CD4-positive, alpha-beta memory T cell (primary cell): ENCODE measurements at regions not wholly inside any gene's neighbourhood (a gene's known extent, or its start where the extent isn't known, plus 50 kb on each side); places are given as distances from the start of the nearest gene placed in this dataset.

ENCODE experiments used
- CTCF ChIA-PET: fragments of 350-600 bp; sonication (Branson Sonifier 250); formaldehyde crosslinking; loops from one replicate; lab custom pipeline; 2021; ENCODE audit warnings: inconsistent platforms; ENCODE audit not compliant: partially characterized antibody; lab: Charles Lee
- POLR2A ChIA-PET: fragments of 350-600 bp; sonication (Branson Sonifier 250); formaldehyde crosslinking; loops from one replicate; lab custom pipeline; 2021; ENCODE audit not compliant: partially characterized antibody; lab: Charles Lee
- DNase-seq, 5 donors: peaks; one replicate each; pipeline versions ENCODE4 v3.0.0 to v3.0.0-alpha.2; 2020 to 2022; ENCODE audit warnings: mixed read lengths in 1 of 5
- H3K27ac ChIP-seq: one replicate; pipeline ENCODE4 v1.7.0; 2013; ENCODE audit warnings: low read depth, low read length
- H3K27me3 ChIP-seq: 2 replicates; pipeline ENCODE4 v1.7.0; 2013; ENCODE audit warnings: mild to moderate bottlenecking, low read length, moderate library complexity; ENCODE audit not compliant: insufficient read depth
- H3K36me3 ChIP-seq: 2 replicates; pipeline ENCODE4 v1.7.0; 2013; ENCODE audit warnings: mild to moderate bottlenecking, low read length, moderate library complexity; ENCODE audit not compliant: insufficient read depth
- H3K4me1 ChIP-seq: 2 replicates; pipeline ENCODE4 v1.7.0; 2013; ENCODE audit warnings: mild to moderate bottlenecking, low read length, moderate library complexity; ENCODE audit not compliant: insufficient read depth
- H3K4me3 ChIP-seq, 2 donors: one replicate each; pipeline ENCODE4 v1.7.0; 2013; ENCODE audit warnings: low read length in 2 of 2, mild to moderate bottlenecking in 1 of 2
- H3K9me3 ChIP-seq, 2 donors: one replicate each; pipeline ENCODE4 v1.7.0; 2013; ENCODE audit warnings: low read length in 2 of 2, control low read depth in 1 of 2; ENCODE audit not compliant: control insufficient read depth in 1 of 2
- H3K27ac Mint-ChIP-seq, 7 donors: one replicate each; pipeline ENCODE4 v1.8.0; 2020 to 2021; ENCODE audit warnings: mixed read lengths in 7 of 7, mild to moderate bottlenecking in 6 of 7, inconsistent platforms in 3 of 7, moderate library complexity in 3 of 7
- H3K27me3 Mint-ChIP-seq, 2 donors: one replicate each; pipeline ENCODE4 v1.8.0; 2020 to 2021; ENCODE audit warnings: mixed read lengths in 2 of 2
- H3K36me3 Mint-ChIP-seq, 2 donors: one replicate each; pipeline ENCODE4 v1.8.0; 2020 to 2021; ENCODE audit warnings: mixed read lengths in 2 of 2, inconsistent platforms in 1 of 2, mild to moderate bottlenecking in 1 of 2
- H3K4me1 Mint-ChIP-seq, 4 donors: one replicate each; pipeline ENCODE4 v1.8.0; 2020 to 2021; ENCODE audit warnings: mixed read lengths in 4 of 4, mild to moderate bottlenecking in 1 of 4
- H3K4me3 Mint-ChIP-seq, 8 donors: one replicate each; pipeline ENCODE4 v1.8.0; 2020 to 2021; ENCODE audit warnings: mixed read lengths in 8 of 8, mild to moderate bottlenecking in 7 of 8, moderate library complexity in 6 of 8, inconsistent platforms in 3 of 8
- H3K9me3 Mint-ChIP-seq, 8 donors: one replicate each; pipeline ENCODE4 v1.8.0; 2020 to 2021; ENCODE audit warnings: mixed read lengths in 8 of 8, mild to moderate bottlenecking in 5 of 8, inconsistent platforms in 3 of 8, moderate library complexity in 1 of 8
- intact Hi-C: fragments of 100-400 bp; cut with micrococcal nuclease; formaldehyde crosslinking; loops from one replicate; pipeline ENCODE4 v1.15.1; 2023

GRCh38 chr11:96652516-96652915 is 262.7 kb downstream of the JRKL start:
- Mint-ChIP-seq H3K27me3 (no peaks in the 10 kb centered on the region), H3K9me3 (peaks cover 0 to 2% (median 0%) of the 10 kb centered on the region in 8 donors), H3K4me3 (no peak overlapping the region), H3K36me3 (no peaks in the 10 kb centered on the region), H3K27ac (no peak overlapping the region), H3K4me1 (no peaks in the 10 kb centered on the region)
- H3K4me3 ChIP-seq: no peak overlapping the region
- no peaks in the 10 kb centered on the region for H3K4me1 ChIP-seq
- DNase-seq: no peak
- H3K27ac ChIP-seq: no peak overlapping the region
- POLR2A ChIA-PET: no interaction called here
- H3K36me3 ChIP-seq: no peaks in the 10 kb centered on the region
- intact Hi-C loops: no loop called here
- H3K9me3 ChIP-seq: no peaks in the 10 kb centered on the region
- CTCF ChIA-PET: no interaction called here
- no peaks in the 10 kb centered on the region for H3K27me3 ChIP-seq

DNA sequence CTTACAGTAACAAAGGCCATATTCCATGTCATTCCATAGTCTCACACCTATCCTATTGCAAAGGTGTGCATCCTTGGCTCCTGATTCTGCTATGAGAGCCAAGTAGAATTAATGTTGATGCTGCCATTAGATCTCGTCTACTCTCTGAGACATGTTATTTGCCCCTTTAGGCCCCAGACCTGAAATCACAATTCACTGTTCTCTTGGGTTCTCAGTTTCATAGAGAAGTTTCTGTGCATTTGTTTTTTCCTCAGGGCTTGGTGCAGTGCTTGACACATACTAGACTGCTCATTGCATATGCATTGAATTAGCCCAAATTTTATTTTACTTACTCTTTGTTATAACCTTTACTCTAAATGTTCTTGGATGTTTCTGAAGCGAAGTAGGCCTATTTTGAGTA is 265.7 kb downstream of the JRKL start:
- peaks cover 0 to 2% of the 10 kb centered on the region in 2 donors for H3K27me3 Mint-ChIP-seq
- H3K27ac Mint-ChIP-seq: no peak overlapping the region
- H3K4me1 ChIP-seq: no peaks in the 10 kb centered on the region
- ChIA-PET CTCF (no interaction called here), POLR2A (no interaction called here)
- H3K36me3 ChIP-seq: no peaks in the 10 kb centered on the region
- H3K4me3 Mint-ChIP-seq: no peak overlapping the region
- H3K27me3 ChIP-seq: no peaks in the 10 kb centered on the region
- H3K4me1 Mint-ChIP-seq: no peaks in the 10 kb centered on the region
- H3K9me3 ChIP-seq: no peaks in the 10 kb centered on the region
- no peak overlapping the region for H3K27ac ChIP-seq
- intact Hi-C loops: no loop called here
- no peaks in the 10 kb centered on the region for H3K36me3 Mint-ChIP-seq
- no peak overlapping the region for H3K4me3 ChIP-seq
- DNase-seq: no peak
- peaks cover 0 to 3% (median 0%) of the 10 kb centered on the region in 8 donors for H3K9me3 Mint-ChIP-seq

GRCh38 chr11:96658436-96658835 is 268.6 kb downstream of the JRKL start:
- no peak overlapping the region for H3K27ac ChIP-seq
- H3K27me3 ChIP-seq: no peaks in the 10 kb centered on the region
- H3K4me1 Mint-ChIP-seq: no peaks in the 10 kb centered on the region
- POLR2A ChIA-PET: no interaction called here
- H3K4me3 Mint-ChIP-seq: no peak overlapping the region
- CTCF ChIA-PET: no interaction called here
- H3K9me3 ChIP-seq: no peaks in the 10 kb centered on the region
- no peaks in the 10 kb centered on the region for H3K36me3 Mint-ChIP-seq
- H3K27ac Mint-ChIP-seq: no peak overlapping the region
- H3K27me3 Mint-ChIP-seq: peaks cover 0 to 2% of the 10 kb centered on the region in 2 donors
- intact Hi-C loops: no loop called here
- no peaks in the 10 kb centered on the region for H3K36me3 ChIP-seq
- no peak overlapping the region for H3K4me3 ChIP-seq
- peaks cover 0 to 4% (median 0%) of the 10 kb centered on the region in 8 donors for H3K9me3 Mint-ChIP-seq
- no peak for DNase-seq
- H3K4me1 ChIP-seq: no peaks in the 10 kb centered on the region

DNA sequence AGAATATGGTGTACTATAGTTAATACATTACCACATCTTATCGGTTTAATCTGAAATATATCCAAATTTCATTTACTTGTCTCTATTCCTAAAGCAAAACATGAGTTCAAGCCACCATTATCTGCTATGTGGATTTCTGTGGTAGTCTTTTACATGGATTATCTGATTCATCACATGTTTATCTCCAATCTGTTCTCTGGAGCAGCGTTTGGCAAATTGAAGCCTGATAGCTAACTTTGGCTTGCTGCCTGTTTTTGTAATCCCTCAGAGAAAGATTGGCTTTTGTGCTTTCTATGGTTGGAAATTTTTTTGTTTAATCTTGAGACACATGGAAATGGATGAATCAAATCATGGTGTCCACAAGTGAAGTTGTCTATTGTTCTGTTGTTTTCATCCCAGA is 274.3 kb downstream of the JRKL start:
- Histone ChIP-seq H3K36me3 (no peaks in the 10 kb centered on the region), H3K9me3 (no peaks in the 10 kb centered on the region), H3K27ac (no peak overlapping the region), H3K4me1 (no peaks in the 10 kb centered on the region), H3K4me3 (no peak overlapping the region), H3K27me3 (no peaks in the 10 kb centered on the region)
- intact Hi-C loops: no loop called here
- ChIA-PET POLR2A (no interaction called here), CTCF (no interaction called here)
- no peak for DNase-seq
- Mint-ChIP-seq H3K9me3 (peaks cover 0 to 2% (median 0%) of the 10 kb centered on the region in 8 donors), H3K4me1 (no peaks in the 10 kb centered on the region), H3K4me3 (no peak overlapping the region), H3K36me3 (no peaks in the 10 kb centered on the region), H3K27me3 (no peaks in the 10 kb centered on the region), H3K27ac (no peak overlapping the region)

DNA sequence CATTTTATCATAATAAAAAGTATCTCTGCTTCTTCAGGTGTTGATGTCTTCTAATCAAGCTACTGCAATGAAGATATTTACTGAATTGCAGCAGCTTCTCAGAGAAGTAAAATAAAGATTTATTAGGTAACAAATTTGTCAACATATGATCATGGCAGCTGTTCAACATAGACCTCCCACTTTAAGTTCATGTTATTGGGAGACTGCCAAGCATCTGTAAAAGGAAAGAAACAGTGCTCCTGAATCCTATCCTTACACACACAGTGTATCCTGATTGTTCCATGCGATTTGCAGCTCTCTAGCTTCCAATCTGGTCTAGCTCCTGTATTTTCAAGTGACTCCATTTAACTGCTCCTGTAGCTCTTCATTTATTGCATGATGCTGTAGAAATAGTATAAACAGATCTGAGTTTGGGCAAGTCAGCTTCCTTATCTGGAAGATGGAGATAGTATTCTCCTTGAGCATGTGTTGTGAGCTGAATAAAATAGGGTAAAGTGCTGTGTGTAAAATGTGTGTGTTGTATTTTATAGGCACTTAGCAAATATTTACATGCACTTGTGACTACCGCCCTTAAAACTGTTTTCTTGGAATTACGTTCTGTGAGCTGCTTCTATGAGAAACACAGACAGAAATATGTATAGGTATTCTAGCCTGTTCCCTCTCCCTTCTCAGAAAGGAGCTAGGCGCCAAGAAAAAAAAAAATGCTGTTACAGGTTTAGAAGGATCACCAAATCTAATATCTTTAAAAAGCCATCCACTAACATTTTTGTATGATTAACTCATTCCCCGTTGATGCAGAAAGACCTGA is 290.6 kb downstream of the JRKL start:
- Mint-ChIP-seq H3K36me3 (no peaks in the 10 kb centered on the region), H3K4me1 (no peaks in the 10 kb centered on the region), H3K27me3 (peaks cover 0 to 2% of the 10 kb centered on the region in 2 donors), H3K9me3 (peaks cover 0 to 8% (median 6%) of the 10 kb centered on the region in 8 donors), H3K4me3 (no peak overlapping the region), H3K27ac (no peak overlapping the region)
- POLR2A ChIA-PET: no interaction called here
- H3K36me3 ChIP-seq: no peaks in the 10 kb centered on the region
- no peaks in the 10 kb centered on the region for H3K4me1 ChIP-seq
- no peaks in the 10 kb centered on the region for H3K9me3 ChIP-seq
- intact Hi-C loops: no loop called here
- CTCF ChIA-PET: no interaction called here
- no peak overlapping the region for H3K27ac ChIP-seq
- no peaks in the 10 kb centered on the region for H3K27me3 ChIP-seq
- H3K4me3 ChIP-seq: no peak overlapping the region
- no peak for DNase-seq

DNA sequence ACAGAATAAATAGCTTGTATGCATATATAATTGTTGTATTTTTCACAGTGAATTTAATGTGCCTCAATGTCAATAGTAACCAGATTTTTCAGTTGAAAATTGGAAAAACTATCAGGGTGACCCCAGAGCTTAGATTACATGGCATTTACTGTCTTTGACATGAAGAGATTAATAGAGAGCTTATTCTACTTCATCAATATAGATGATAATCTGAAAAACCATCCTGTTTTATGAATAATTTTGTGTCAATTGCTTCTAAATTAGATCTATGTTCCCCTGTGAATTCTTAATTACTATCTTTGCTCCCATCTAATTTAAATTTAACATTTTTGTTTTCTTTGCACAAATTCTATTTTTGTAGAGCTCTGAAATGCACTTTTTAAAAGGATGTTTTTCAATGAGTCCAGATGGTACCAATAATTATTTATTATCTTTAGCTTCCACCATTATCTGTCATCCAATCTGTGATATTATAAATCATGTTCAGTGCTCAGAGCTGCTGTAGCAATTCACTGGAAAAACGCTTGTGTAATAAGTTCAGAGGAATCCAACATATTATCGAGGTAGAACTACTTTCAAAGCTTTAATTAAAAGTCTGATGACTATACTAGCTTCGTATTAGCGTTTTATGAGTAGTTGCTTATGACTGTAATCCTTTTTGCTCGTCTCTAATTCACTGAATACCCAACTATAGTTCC is 291.4 kb downstream of the JRKL start:
- CTCF ChIA-PET: no interaction called here
- DNase-seq: no peak
- Histone ChIP-seq H3K36me3 (no peaks in the 10 kb centered on the region), H3K4me1 (no peaks in the 10 kb centered on the region), H3K4me3 (no peak overlapping the region), H3K27me3 (no peaks in the 10 kb centered on the region), H3K9me3 (no peaks in the 10 kb centered on the region), H3K27ac (no peak overlapping the region)
- H3K27ac Mint-ChIP-seq: no peak overlapping the region
- POLR2A ChIA-PET: no interaction called here
- H3K9me3 Mint-ChIP-seq: peaks cover 0 to 8% (median 6%) of the 10 kb centered on the region in 8 donors
- H3K27me3 Mint-ChIP-seq: peaks cover 0 to 2% of the 10 kb centered on the region in 2 donors
- intact Hi-C loops: no loop called here
- no peaks in the 10 kb centered on the region for H3K36me3 Mint-ChIP-seq
- H3K4me1 Mint-ChIP-seq: no peaks in the 10 kb centered on the region
- no peak overlapping the region for H3K4me3 Mint-ChIP-seq

- no peak overlapping the region for H3K4me3 Mint-ChIP-seq
- Histone ChIP-seq H3K27me3 (no peaks in the 10 kb centered on the region), H3K27ac (no peak overlapping the region), H3K4me1 (no peaks in the 10 kb centered on the region), H3K36me3 (no peaks in the 10 kb centered on the region), H3K9me3 (no peaks in the 10 kb centered on the region), H3K4me3 (no peak overlapping the region)
- POLR2A ChIA-PET: no interaction called here
- no peak for DNase-seq
- no peaks in the 10 kb centered on the region for H3K4me1 Mint-ChIP-seq
- H3K36me3 Mint-ChIP-seq: no peaks in the 10 kb centered on the region
- CTCF ChIA-PET: interaction anchor here (0.7 kb wide), 1 partner anchor 228 kb away, joined by 3 read pairs; no protein-coding TSS in a partner anchor
- no peaks in the 10 kb centered on the region for H3K27me3 Mint-ChIP-seq
- no peak overlapping the region for H3K27ac Mint-ChIP-seq
- peaks cover 0 to 4% (median 0%) of the 10 kb centered on the region in 8 donors for H3K9me3 Mint-ChIP-seq
- intact Hi-C loops: no loop called here
Observed at GRCh38 chr11:96694338-96694737, 304.5 kb downstream of the JRKL start.
